GM04504 (cell line): ENCODE measurements at regions not wholly inside any gene's neighbourhood (a gene's known extent, or its start where the extent isn't known, plus 50 kb on each side); places are given as distances from the start of the nearest gene placed in this dataset.

ENCODE experiments used
- DNase-seq: peaks from one replicate; pipeline ENCODE4 v3.0.0-alpha.2; 2012; ENCODE audit warnings: low read depth

GRCh38 chr9:7298123-7298522 lies 501.5 kb downstream of the DMAC1 start:
- DNase-seq, result no peak

DNA sequence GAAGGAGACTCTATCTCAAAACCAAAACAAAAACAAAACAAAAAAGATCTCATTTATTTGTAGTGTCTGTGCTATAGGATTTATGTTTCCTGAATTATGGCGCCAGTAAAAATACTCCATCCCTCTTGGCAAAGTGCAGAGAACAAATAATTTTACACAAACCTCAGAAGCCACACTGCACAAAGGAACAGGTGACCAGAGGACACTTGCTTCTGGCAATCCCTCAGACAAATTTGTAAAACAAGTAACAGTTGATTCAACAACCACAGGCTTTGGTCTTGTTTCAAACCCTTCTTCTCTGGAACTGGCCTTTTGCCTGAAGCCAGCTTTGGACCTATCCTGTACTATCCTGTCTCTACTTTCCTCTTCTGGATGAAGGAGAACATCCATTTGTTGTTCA lies 502.1 kb downstream of the DMAC1 start:
- no peak for DNase-seq

DNA sequence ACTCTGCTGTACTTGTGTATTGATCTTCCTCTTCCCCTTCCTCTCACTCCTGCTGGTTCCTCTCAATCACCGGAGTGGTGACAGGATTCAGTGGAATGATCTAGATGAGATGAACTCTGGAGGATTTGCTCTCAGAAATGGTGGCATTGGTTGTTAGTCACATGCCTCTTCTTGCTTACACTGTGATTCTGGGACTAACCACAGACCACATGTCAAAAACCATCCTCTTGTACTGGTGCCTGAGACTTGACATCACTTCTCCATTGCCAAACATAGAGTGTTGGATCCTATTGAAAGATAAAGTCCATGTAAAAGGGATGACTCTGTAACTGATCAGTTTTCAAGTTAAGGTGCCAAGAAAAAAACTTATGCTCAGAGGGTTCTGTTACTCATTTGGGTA lies 506.5 kb downstream of the DMAC1 start:
- no peak for DNase-seq

GRCh38 chr9:7289773-7290172 lies 509.8 kb downstream of the DMAC1 start:
- DNase-seq, result no peak

DNA sequence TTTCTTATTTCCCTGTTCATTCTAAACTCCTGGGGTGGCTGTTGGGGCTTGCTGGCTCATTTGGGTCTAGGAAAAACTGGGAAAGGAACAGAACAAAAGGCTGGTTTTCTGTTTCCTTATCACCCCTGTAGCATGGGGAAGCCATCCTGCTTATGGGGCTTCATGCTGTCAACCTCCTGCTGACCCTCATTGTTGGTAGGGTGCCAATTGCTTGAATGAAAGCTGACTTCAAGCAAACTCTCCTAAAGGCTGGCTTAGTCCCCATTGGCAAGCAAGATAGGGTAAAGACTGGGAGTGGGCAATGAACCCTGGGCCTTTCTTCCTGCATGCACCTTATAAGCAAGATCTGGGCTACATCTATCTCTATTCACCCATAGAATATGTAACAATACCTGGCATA lies 511.6 kb downstream of the DMAC1 start:
- no peak for DNase-seq

- DNase-seq, result no peak
These were observed 512.5 kb downstream of the DMAC1 start for GRCh38 chr9:7287065-7287464.

- DNase-seq, result no peak
These were observed 513.5 kb downstream of the DMAC1 start for GRCh38 chr9:7286101-7286500.

GRCh38 chr9:7285199-7285598 lies 514.4 kb downstream of the DMAC1 start:
- no peak for DNase-seq

DNA sequence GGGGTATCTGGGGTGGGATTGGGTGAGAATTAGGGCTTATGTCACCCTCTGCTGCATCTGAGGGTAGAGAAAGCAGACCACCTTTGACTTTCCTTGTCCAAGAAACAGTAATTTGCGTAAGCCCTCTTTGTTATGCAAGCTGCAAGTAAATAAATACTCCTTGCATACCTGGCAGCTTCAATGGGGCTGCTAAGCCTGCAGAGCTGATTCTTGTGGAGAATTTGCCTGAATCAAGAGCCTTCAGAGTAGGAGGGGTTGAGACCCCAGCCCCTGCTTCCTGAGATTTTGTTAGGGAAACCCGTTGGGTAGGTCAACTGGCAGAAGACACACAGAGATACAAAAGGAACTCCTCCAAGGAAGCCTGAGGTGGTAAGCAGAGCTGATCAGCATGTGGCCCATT lies 515.1 kb downstream of the DMAC1 start:
- DNase-seq, result no peak

DNA sequence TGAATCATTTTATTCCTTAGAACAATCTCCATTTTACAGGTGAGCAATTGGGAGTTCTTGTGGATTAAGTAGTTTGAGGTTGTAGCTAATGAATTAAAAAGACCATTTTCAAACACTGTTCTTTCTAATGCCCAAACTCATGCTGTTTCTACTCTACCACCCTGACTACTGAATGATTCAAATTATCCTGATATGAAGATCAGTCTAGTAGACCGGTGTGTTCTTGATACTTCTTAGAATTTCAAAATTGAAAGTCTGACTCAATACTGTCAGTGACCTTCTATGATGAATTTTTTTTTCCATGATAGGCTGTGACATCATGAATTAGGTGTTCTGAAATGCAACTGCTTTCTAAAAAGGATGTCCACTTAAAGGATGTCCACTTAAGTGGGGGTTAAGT lies 515.5 kb downstream of the DMAC1 start:
- no peak for DNase-seq

DNA sequence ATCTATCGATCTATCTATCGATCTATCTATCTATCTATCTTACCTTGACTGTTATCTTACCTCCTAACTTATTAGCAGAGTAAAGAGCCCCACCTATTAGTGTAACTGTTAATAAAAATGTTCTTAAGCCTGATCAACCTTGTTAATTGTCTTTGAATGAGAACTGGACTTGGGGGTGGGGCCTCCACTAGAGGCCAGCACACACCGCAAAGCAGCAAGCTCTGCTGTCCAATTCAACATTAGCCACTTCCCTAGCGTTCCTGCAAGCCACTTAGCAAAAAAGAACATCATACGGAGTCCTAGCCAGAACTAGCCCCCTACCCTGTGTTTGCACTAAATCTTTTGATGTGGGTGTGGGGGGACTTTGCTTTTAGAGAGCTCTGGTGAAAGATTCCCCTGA lies 515.8 kb downstream of the KDM4C start:
- DNase-seq, result peak; percentile 4

GRCh38 chr9:7266911-7267595 lies 509.3 kb downstream of the KDM4C start:
- no peak for DNase-seq

DNA sequence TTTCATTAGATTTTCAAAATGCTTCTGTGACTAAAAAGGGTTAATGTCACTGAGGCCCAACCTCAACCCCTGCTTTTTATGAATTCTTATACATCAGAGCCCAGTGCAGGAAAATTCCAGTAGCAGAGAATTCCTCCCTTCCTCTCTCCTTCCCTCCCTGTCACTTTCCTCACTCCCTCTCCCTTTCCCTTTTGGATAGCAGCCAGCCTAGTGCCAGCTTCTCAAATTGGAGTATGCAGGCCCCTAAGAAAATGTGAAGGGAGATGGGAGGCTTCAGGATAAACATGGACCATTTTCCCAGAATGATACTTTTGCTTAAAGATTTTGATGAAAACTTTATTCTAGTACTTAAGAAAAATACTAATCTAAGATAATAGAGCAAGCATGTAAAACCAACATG lies 507.4 kb downstream of the KDM4C start:
- no peak for DNase-seq

DNA sequence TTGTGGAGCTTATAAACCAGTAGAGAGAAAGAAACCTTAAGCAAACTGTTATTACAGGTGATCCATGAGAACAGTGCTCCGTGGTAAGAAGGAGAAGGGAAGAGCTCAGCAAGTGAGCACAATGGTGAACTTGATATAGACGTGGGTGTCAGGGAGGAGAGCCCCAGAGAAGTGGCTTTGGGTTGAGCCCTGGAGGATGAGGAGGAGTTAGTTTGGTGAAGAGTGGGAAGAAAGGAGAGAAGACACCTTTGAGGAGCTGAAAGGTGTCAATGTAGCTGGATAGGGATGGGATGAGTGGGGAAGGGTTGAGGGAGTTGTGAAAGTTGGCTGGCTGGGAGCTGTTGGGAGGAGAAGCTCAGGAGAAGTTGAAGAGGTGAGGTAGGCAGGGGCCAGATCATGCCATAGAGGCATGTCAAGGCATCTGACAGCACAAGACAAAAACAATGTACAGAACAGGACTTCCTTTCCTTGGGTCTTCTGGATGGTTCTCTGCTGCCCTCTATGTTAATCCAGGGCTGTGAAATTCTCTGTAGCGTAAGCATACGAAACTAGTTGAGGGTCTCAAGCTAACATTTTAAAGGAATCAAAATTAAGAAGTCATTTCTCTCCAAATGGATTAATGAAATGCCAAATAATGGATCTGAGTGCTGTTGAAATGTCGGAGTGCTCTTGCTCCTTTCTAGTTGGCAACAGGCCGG lies 501.9 kb downstream of the KDM4C start:
- no peak for DNase-seq

DNA sequence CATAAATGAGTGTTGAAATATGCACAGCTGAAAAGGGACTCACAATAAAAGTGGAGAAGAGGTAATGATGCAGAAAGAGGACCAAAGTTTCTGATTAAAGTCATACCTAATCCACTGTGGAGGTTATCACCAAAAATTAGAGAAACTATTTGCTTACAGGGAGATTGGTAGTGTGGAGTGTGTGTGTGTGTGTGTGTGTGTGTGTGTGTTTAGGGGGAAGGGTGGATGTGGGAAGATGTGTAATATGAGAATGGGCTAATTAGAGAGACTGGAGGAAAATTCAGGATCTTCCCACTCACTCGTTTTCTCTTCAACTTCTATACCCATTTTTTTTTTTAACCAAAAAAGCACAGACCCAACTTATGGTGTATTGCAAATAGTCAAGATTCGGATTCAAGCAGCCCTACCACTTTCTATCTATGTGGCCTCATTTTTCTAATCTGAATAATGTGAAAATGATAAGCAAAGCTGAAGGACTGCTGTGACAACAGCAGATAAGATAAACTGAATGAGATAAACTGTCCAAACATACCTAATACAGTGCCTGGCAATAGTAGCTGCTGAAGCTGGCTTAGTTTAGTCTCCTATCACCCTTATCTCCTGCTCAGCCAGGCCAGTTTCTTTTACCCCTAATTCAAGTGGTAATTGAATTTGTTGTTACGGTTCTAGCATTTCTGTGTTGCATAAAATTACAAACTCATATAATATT lies 501.1 kb downstream of the KDM4C start:
- no peak for DNase-seq

DNA sequence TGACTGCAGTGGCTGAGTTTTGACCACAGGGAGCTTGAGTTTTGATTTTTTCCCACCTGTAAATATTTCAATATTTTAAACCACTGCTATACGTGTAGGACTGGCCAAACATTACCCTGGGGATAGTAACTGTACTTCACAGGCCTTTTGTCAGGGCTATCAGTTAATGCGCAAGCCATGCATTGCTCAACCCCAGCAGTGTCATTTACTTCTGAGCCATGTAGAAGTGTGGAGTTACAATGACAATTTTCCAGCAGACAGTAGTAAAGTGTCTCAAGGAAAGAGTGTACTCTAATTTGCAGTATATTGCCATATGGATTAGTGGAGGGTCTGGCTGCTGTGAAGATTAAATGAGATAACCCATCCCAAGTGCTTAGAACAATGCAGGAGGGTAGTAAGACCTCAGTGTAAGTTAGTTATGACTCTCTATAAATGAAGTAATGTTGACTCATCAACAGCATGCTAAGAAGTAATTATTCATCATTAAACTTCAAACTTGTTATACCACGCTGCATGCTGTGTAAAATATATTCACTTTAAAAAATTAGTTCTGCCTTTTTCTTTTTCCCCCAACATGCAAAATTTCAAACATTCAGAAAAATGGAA lies 489.2 kb downstream of the KDM4C start:
- DNase-seq, result no peak

DNA sequence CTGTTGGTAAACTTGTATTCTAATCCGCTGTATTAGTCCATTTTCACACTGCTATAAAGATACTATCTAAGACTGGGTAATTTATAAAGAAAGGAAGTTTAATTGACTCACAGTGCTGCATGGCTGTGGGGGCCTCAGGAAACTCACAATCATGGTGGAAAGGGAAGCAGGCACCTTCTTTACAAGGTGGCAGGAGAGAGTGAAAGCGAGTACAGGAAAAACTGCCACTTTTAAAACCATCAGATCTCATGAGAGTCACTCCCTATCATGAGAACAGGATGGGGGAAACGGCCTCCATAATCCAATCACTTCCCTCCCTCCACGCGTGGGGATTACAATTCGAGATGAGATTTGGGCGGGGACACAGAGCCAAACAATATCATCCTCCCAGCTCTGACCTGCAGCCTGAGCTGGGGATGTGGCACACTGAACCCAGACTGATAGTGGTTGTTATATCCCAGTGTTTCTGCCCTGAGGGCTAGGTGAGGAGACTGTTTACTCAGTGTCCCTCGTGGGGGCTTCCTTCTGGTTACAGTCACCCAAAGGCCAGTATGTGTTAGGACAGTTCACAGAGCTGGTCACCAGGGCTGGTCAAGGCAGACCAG lies 488.3 kb downstream of the KDM4C start:
- no peak for DNase-seq

- no peak for DNase-seq
These were observed 486.1 kb downstream of the KDM4C start for GRCh38 chr9:7243838-7244237.

DNA sequence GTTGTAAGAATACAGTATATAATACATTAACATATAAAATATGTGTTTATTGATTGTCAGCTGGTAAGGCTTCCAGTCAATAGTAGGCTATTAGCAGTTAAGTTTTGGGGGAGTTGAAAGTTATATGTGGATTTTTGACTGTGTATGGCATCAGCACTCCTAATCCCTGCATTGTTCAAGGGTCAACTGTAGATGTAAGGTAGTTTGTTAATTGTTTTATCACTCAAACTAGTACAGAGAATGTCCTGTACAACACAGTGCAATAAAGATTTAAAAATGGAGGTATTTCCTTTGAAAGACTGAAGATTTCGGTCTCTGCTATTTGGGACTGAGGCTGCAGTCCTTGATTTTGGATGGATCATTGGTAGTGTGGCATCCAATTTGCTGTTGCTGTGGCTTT lies 484.4 kb downstream of the KDM4C start:
- no peak for DNase-seq

DNA sequence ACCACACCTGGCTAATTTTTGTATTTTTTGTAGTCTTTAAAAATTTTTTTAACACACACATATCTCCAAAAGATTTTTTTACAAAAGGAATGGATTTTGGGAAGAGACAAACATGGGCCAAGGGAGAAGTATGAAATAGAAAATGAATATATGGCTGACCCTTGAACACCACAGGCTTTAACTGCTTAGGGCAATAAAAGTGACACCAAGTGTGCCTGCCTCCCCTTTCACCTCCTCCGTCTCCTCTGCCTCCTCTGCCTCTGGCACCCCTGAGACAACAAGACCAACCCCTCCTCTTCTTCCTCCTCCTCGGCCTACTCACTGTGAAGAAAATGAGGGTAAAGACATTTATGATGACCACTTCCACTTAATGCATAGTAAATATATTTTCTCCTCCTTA lies 483.9 kb downstream of the KDM4C start:
- DNase-seq, result no peak

DNA sequence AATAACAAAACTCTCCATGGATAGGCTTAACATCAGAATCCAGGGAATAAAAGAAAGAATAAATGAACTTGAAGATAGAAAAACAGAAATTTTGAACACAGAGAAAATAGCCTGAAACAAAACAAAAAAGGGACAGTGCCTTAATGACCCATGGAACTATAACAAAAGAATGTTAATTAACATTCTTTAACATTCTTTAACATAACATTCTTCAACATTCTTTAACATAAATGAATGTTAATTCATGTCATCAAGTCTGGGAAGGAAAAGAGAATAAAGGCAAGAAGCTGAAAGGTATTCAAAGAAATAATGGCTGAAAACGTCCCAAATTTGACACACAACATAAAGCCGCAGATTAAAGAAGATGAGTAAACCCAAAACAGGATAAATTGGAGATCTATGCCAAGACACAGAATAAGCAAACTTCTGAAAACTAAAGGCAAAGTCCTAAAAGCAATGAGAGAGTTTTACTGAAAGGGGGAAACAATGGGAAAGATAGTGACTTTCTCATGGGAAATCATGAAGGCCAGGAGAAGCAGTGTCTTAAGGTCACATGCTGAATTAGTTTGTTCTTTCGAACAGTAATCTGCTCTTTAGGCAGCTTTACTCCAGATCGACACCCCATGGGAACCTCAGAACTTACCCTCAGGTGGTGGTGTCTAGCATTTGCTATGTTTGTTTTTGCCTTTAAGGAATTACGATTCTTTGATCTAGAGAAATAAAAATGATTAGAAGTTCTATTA lies 483.0 kb downstream of the KDM4C start:
- no peak for DNase-seq

- no peak for DNase-seq
These were observed 481.9 kb downstream of the KDM4C start for GRCh38 chr9:7239708-7240107.
